Calu3 (cell line): ENCODE measurements at regions not wholly inside any gene's neighbourhood (a gene's known extent, or its start where the extent isn't known, plus 50 kb on each side); places are given as distances from the start of the nearest gene placed in this dataset.
"Not testable (repeated sequence)": the region's sequence is repeated elsewhere in the genome, so short reads cannot be mapped to it uniquely, and the experiment has no call there.

Source experiments
- BruUV-seq: library from RNA; stranded (reverse); fragments of 400-500 nt; replicated peaks from 2 replicates; lab custom pipeline; 2021; lab: Mats Ljungman, UMichigan
- CTCF ChIA-PET: fragments of 300-600 bp; sonication (Branson Sonifier 250); formaldehyde crosslinking; loops from one replicate; lab custom pipeline; 2022; ENCODE audit warnings: antibody characterized with exemption; lab: Charles Lee
- DNase-seq: peaks from one replicate; pipeline ENCODE4 v3.0.0; 2022
- H3K27ac Mint-ChIP-seq: one replicate; pipeline ENCODE4 v1.8.0; 2022; ENCODE audit warnings: mixed read lengths; ENCODE audit not compliant: unreplicated experiment
- H3K27me3 Mint-ChIP-seq: one replicate; pipeline ENCODE4 v1.8.0; 2022; ENCODE audit warnings: mixed read lengths; ENCODE audit not compliant: unreplicated experiment
- H3K36me3 Mint-ChIP-seq: one replicate; pipeline ENCODE4 v1.8.0; 2022; ENCODE audit warnings: mild to moderate bottlenecking, moderate library complexity, mixed read lengths; ENCODE audit not compliant: insufficient read depth, unreplicated experiment
- H3K4me1 Mint-ChIP-seq: one replicate; pipeline ENCODE4 v1.8.0; 2022; ENCODE audit warnings: mild to moderate bottlenecking, low read depth, mixed read lengths; ENCODE audit not compliant: unreplicated experiment
- H3K4me3 Mint-ChIP-seq: one replicate; pipeline ENCODE4 v1.8.0; 2022; ENCODE audit warnings: mild to moderate bottlenecking, low read depth, moderate library complexity, mixed read lengths; ENCODE audit not compliant: unreplicated experiment
- H3K9me3 Mint-ChIP-seq: one replicate; pipeline ENCODE4 v1.8.0; 2022; ENCODE audit warnings: low read depth, mixed read lengths; ENCODE audit not compliant: unreplicated experiment
- intact Hi-C: fragments of 100-400 bp; cut with micrococcal nuclease; formaldehyde crosslinking; loops from one replicate; pipeline ENCODE4 v1.10.0; 2022; ENCODE audit not compliant: unreplicated experiment
- TF ChIP-seq, protein P1 (sequence below): fragments of 200-600 bp; IDR thresholded peaks from one replicate; pipeline ENCODE4 v1.8.0; 2022; ENCODE audit warnings: antibody characterized with exemption; ENCODE audit not compliant: unreplicated experiment

DNA sequence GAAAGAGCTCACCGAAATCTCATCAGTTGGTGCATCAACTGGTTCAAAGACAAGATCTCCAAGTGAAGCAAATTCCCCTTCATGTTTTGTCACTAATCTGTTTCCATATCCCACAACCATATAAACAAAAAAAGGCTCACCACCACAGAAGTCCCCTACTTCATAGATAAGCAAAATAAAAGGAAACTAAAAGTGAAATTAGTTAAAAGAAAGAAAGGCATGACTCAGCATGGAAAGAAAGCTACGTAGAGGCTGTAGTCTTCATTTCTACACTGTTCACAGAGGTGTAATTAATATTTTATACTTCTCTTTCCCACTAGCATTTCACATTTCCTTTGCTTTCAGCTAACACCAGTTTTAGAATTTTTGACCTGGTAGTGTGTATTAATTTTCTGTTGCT is 208.0 kb downstream of the CYLC2 start:
- TF ChIP-seq, protein P1, sequence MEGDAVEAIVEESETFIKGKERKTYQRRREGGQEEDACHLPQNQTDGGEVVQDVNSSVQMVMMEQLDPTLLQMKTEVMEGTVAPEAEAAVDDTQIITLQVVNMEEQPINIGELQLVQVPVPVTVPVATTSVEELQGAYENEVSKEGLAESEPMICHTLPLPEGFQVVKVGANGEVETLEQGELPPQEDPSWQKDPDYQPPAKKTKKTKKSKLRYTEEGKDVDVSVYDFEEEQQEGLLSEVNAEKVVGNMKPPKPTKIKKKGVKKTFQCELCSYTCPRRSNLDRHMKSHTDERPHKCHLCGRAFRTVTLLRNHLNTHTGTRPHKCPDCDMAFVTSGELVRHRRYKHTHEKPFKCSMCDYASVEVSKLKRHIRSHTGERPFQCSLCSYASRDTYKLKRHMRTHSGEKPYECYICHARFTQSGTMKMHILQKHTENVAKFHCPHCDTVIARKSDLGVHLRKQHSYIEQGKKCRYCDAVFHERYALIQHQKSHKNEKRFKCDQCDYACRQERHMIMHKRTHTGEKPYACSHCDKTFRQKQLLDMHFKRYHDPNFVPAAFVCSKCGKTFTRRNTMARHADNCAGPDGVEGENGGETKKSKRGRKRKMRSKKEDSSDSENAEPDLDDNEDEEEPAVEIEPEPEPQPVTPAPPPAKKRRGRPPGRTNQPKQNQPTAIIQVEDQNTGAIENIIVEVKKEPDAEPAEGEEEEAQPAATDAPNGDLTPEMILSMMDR: no peak
- Mint-ChIP-seq H3K27ac (no peak overlapping the region), H3K36me3 (no peaks in the 10 kb centered on the region), H3K27me3 (no peaks in the 10 kb centered on the region), H3K4me1 (no peaks in the 10 kb centered on the region), H3K4me3 (no peak overlapping the region), H3K9me3 (peaks cover 2% of the 10 kb centered on the region)
- intact Hi-C loops: no loop called here
- CTCF ChIA-PET: no interaction called here
- no TSS peak for BruUV-seq
- DNase-seq: no peak

DNA sequence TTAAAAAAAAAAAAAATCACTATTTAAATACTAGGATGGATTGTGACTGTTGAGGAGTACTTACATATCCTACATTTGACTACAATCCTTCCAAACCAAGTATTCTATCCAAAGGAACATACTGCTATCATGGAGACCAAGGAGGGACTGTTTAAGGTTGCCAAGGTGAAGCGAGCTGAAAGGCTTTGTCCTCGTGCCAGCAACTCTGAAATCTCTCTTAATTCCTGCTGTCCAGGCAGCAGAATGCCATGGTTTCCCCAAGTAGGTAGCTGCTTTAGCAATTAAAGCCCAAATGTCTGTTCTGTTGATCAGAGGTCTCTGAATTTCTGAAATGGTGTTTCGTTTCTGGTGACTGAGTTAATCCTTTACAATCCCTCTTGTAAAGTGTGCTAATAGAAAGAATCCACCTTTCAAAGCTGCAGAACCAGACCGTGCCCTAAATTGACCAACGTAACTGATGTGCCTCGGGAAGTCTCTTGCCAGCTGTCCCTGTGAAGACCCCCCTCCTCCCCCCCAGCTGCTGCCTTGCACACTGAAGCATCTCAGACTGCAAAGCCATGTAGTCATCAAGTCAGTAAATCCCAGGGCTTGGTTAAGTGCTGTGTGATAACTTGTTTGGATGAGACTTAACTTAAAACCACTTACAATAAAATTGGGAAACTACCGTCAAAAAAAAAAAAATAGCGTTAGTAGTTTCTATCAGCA is 210.9 kb downstream of the CYLC2 start:
- BruUV-seq, H3K36me3 Mint-ChIP-seq, H3K4me1 Mint-ChIP-seq, intact Hi-C loops, H3K27ac Mint-ChIP-seq, H3K4me3 Mint-ChIP-seq, H3K27me3 Mint-ChIP-seq, DNase-seq, CTCF ChIA-PET: not testable (repeated sequence)
- peaks cover 16% of the 10 kb centered on the region for H3K9me3 Mint-ChIP-seq

- CTCF ChIA-PET: no interaction called here
- no peak for DNase-seq
Observed at GRCh38 chr9:103210607-103211006, 215.5 kb downstream of the CYLC2 start.

GRCh38 chr9:103215197-103215596 is 220.1 kb downstream of the CYLC2 start:
- H3K9me3 Mint-ChIP-seq: peaks cover 11% of the 10 kb centered on the region
- H3K4me1 Mint-ChIP-seq: no peaks in the 10 kb centered on the region
- no TSS peak for BruUV-seq
- H3K36me3 Mint-ChIP-seq: no peaks in the 10 kb centered on the region
- no peaks in the 10 kb centered on the region for H3K27me3 Mint-ChIP-seq
- intact Hi-C loops: no loop called here
- TF ChIP-seq, protein P1: no peak
- CTCF ChIA-PET: no interaction called here
- H3K27ac Mint-ChIP-seq: no peak overlapping the region
- no peak for DNase-seq
- no peak overlapping the region for H3K4me3 Mint-ChIP-seq

More at GRCh38 chr9:103210607-103211006, 215.5 kb downstream of the CYLC2 start:
- TF ChIP-seq, protein P1: no peak
- Mint-ChIP-seq H3K4me1 (no peaks in the 10 kb centered on the region), H3K27me3 (no peaks in the 10 kb centered on the region), H3K36me3 (no peaks in the 10 kb centered on the region), H3K27ac (no peak overlapping the region), H3K4me3 (no peak overlapping the region), H3K9me3 (peaks cover 13% of the 10 kb centered on the region)
- BruUV-seq: no TSS peak
- intact Hi-C loops: no loop called here
